Skeletal muscle satellite cell (primary cell): ENCODE measurements at regions not wholly inside any gene's neighbourhood (a gene's known extent, or its start where the extent isn't known, plus 50 kb on each side); places are given as distances from the start of the nearest gene placed in this dataset.
A peak's percentile ranks its signal among the peaks of the same experiment; 100 is the strongest.
"Not testable (repeated sequence)": the region's sequence is repeated elsewhere in the genome, so short reads cannot be mapped to it uniquely, and the experiment has no call there.

Experiments used
- H3K27me3 ChIP-seq: 2 replicates; pipeline ENCODE4 v1.7.0; 2013; ENCODE audit warnings: low read length; ENCODE audit not compliant: control insufficient read depth, insufficient read depth
- H3K36me3 ChIP-seq: 2 replicates; pipeline ENCODE4 v1.7.0; 2013; ENCODE audit warnings: mild to moderate bottlenecking, control low read depth, low read length; ENCODE audit not compliant: insufficient read depth
- H3K4me1 ChIP-seq: 2 replicates; pipeline ENCODE4 v1.7.0; 2013; ENCODE audit warnings: low read length; ENCODE audit not compliant: control insufficient read depth, insufficient read depth
- H3K4me2 ChIP-seq: 2 replicates; pipeline ENCODE4 v1.7.0; 2013; ENCODE audit warnings: mild to moderate bottlenecking, low read length
- H3K4me3 ChIP-seq: 2 replicates; pipeline ENCODE4 v1.7.0; 2013; ENCODE audit warnings: low read length
- H3K9ac ChIP-seq: 2 replicates; pipeline ENCODE4 v1.7.0; 2013; ENCODE audit warnings: mild to moderate bottlenecking, low read depth, low read length, moderate library complexity
- H3K9me3 ChIP-seq: replicated peaks from 2 replicates; pipeline ENCODE4 v1.7.0; 2013; ENCODE audit warnings: mild to moderate bottlenecking, control low read depth, low read length

GRCh38 chr10:78215645-78216044 lies 182.0 kb downstream of the RPS24 start:
- no peaks in the 10 kb centered on the region for H3K9me3 ChIP-seq
- no peak overlapping the region for H3K4me3 ChIP-seq
- no peak overlapping the region for H3K9ac ChIP-seq
- H3K27me3 ChIP-seq, result peaks cover 11% of the 10 kb centered on the region
- H3K4me2 ChIP-seq, result no peak overlapping the region
- peaks cover 9% of the 10 kb centered on the region for H3K4me1 ChIP-seq
- H3K36me3 ChIP-seq, result no peaks in the 10 kb centered on the region

GRCh38 chr10:78217336-78217735 lies 183.7 kb downstream of the RPS24 start:
- H3K27me3 ChIP-seq, result peaks cover 11% of the 10 kb centered on the region

DNA sequence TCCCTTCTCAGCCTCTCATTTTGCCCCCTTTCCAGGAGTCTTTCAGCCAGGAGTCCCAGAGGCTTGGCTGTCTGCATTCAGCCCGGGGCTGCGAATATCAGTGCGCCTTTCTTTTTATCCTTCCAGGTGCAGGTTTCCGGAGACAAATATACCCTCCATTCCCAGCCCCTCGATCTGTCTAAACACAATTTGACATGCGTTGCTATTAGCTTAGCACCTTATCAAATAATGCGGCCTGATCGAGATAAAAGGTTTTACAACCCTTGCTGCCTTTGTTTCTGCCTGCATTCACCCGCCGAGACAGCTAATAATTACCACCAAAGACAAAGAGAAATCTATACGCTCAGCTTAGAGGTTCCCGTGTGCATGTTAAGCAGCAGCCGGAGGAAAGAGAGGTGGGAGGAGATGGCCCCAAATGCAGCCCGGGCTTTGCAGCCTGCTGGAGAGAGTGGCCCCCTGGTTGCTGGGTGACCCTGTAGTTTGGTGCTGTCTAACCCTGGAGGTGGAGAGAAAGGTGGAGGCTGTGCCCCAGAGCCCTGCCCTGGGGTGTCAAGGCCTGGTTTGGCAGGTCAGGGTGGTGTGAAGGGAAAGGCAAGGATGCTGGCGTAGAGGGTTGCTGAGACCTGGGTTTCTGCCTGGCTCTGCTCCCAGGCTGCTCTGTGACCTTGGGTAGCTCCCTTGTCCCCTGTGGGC lies 185.3 kb downstream of the RPS24 start:
- H3K9ac ChIP-seq, result no peak overlapping the region
- H3K4me1 ChIP-seq, result peaks cover 15% of the 10 kb centered on the region
- H3K27me3 ChIP-seq, result peaks cover 11% of the 10 kb centered on the region
- no peak overlapping the region for H3K4me3 ChIP-seq
- no peaks in the 10 kb centered on the region for H3K36me3 ChIP-seq
- H3K9me3 ChIP-seq, result no peaks in the 10 kb centered on the region
- H3K4me2 ChIP-seq, result no peak overlapping the region

More at GRCh38 chr10:78217336-78217735, 183.7 kb downstream of the RPS24 start:
- H3K36me3 ChIP-seq, result no peaks in the 10 kb centered on the region
- H3K9ac ChIP-seq, result no peak overlapping the region
- no peaks in the 10 kb centered on the region for H3K9me3 ChIP-seq
- H3K4me1 ChIP-seq, result peaks cover 13% of the 10 kb centered on the region
- H3K4me3 ChIP-seq, result no peak overlapping the region
- no peak overlapping the region for H3K4me2 ChIP-seq

- H3K4me3 ChIP-seq, H3K36me3 ChIP-seq, H3K9me3 ChIP-seq, H3K9ac ChIP-seq, H3K4me2 ChIP-seq: not testable (repeated sequence)
- peaks cover 11% of the 10 kb centered on the region for H3K27me3 ChIP-seq
- peaks cover 20% of the 10 kb centered on the region for H3K4me1 ChIP-seq
Measured at GRCh38 chr10:78219568-78219967, 185.9 kb downstream of the RPS24 start.

DNA sequence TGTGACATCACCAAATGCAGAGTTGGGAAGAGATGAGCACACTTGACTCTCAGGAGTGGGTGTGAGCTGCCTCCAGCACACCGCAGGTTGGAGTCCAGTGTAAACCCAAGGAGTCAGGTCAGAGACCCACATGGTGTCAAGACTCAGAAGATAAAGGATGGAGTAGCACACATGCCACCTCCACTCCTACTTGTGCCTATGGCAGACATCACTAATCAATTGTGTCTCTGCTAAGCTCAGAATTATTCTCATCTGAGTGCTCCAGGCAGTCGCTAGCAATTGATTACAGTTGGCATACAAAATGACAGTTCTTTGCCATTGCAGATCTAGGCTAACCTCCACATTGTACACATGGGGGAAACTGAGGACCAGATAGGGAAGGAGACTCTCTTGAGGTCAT lies 187.1 kb downstream of the RPS24 start:
- H3K4me1 ChIP-seq, result peaks cover 23% of the 10 kb centered on the region
- no peak overlapping the region for H3K4me2 ChIP-seq
- H3K9me3 ChIP-seq, result no peaks in the 10 kb centered on the region
- H3K4me3 ChIP-seq, result no peak overlapping the region
- H3K36me3 ChIP-seq, result no peaks in the 10 kb centered on the region
- H3K27me3 ChIP-seq, result peaks cover 4% of the 10 kb centered on the region
- no peak overlapping the region for H3K9ac ChIP-seq

DNA sequence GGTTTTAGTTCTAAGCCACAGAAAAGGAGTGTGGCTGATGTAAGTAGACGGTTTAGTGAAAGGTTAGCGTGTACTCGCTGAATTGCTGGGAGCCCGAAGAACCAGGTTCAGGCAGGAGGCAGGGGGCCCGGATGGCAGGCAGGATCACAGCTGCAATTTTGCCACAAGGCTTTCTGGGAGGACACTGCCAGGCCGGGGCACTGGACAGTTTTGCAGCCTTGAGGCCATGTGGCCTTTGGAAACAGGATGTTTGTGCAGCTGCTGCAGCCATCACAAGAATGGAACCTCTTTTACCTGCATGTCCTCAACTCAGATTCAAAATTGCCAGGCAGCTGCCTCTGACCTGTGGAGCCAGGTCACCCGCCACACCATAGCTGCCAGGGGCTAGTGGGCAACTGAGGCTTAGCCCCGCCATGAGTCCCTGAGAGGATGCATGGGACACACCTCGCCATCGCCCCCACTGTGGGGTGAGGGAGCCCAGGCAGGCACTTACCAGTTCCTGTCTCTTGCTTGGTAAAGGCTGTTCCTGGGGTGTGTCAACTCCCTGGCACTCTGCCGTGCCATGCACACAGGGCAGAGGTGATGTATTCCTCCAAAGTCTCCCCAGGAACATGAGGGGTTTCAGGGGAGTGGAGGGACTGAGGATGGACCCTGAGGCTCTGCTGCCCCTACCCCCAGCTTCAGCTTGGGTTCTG lies 188.6 kb downstream of the RPS24 start:
- H3K36me3 ChIP-seq, result no peaks in the 10 kb centered on the region
- H3K4me2 ChIP-seq, result no peak overlapping the region
- peaks cover 20% of the 10 kb centered on the region for H3K4me1 ChIP-seq
- no peaks in the 10 kb centered on the region for H3K9me3 ChIP-seq
- H3K27me3 ChIP-seq, result no peaks in the 10 kb centered on the region
- no peak overlapping the region for H3K4me3 ChIP-seq
- H3K9ac ChIP-seq, result no peak overlapping the region

DNA sequence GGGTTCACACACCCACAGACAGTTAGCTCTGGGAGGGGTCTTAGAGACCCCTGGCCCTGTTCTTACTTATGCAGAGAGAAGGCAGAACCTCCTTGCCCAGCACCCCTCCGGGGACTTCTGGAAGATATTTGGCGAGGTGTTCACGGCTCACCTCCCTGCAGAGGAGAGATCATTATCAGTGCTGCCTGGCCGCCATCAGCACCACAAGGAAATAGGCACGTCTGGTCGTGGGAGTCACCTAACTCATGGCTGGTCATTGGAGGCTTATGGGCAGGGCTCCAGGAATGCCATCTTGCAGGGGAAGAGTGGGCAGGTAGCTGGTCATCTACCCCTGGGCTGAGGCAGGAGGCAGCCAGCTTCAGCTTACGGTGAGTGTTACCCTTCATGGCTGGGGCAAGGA lies 189.4 kb downstream of the RPS24 start:
- H3K36me3 ChIP-seq, result no peaks in the 10 kb centered on the region
- H3K4me2 ChIP-seq, result no peak overlapping the region
- H3K4me1 ChIP-seq, result peaks cover 20% of the 10 kb centered on the region
- H3K9ac ChIP-seq, result no peak overlapping the region
- no peaks in the 10 kb centered on the region for H3K9me3 ChIP-seq
- H3K27me3 ChIP-seq, result no peaks in the 10 kb centered on the region
- H3K4me3 ChIP-seq, result no peak overlapping the region

DNA sequence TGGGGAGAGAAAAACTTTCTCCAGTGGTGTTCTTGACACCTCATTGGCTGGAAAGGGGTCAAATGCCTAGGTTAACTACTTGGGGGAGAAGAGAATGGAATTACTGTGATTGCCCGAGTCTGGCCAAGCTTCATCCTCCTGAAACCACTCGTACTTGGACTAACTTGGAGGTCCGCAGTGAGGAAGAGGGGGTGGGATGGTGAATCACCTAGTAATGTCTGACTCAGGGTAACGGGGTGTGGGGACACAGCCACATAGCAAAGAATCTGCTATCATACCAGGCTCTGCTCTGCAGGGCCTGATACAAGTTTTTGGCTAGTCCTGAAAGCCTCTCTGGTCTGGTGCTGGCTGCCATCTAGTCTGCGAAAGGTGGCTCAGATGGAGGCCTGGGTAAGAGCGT lies 190.9 kb downstream of the RPS24 start:
- Histone ChIP-seq H3K4me1 (peaks cover 20% of the 10 kb centered on the region), H3K9me3 (no peaks in the 10 kb centered on the region), H3K4me3 (no peak overlapping the region)

DNA sequence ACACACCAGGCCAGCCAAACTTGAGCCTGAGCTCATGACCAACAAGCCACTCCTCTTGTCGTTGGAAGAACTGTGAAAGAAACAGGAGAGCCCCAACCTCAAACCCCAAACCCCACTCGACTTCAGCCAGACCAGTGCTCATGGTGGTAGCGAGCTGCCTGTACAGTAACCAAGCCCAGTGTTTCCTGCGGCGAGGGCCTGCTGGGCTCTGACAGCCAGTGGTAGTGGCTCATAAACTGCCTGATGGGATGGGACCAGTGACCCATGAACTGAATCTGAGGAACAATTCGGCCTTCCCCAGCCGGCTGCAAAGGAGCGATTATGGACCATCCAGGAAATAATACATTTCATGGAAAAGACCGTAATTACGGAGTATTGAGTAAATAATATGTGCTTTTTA lies 191.9 kb downstream of the RPS24 start:
- Histone ChIP-seq H3K4me2 (no peak overlapping the region), H3K4me1 (peaks cover 20% of the 10 kb centered on the region), H3K9me3 (no peaks in the 10 kb centered on the region), H3K4me3 (no peak overlapping the region), H3K9ac (no peak overlapping the region), H3K27me3 (no peaks in the 10 kb centered on the region), H3K36me3 (no peaks in the 10 kb centered on the region)

More for the DNA sequence above, 190.9 kb downstream of the RPS24 start:
- Histone ChIP-seq H3K36me3 (no peaks in the 10 kb centered on the region), H3K9ac (no peak overlapping the region), H3K4me2 (peak overlapping the region; percentile 23), H3K27me3 (no peaks in the 10 kb centered on the region)

GRCh38 chr10:78229489-78229888 lies 195.8 kb downstream of the RPS24 start:
- H3K9ac ChIP-seq, result no peak overlapping the region
- H3K4me3 ChIP-seq, result no peak overlapping the region
- no peak overlapping the region for H3K4me2 ChIP-seq
- H3K27me3 ChIP-seq, result no peaks in the 10 kb centered on the region
- H3K9me3 ChIP-seq, result no peaks in the 10 kb centered on the region
- H3K36me3 ChIP-seq, result no peaks in the 10 kb centered on the region
- peaks cover 12% of the 10 kb centered on the region for H3K4me1 ChIP-seq

DNA sequence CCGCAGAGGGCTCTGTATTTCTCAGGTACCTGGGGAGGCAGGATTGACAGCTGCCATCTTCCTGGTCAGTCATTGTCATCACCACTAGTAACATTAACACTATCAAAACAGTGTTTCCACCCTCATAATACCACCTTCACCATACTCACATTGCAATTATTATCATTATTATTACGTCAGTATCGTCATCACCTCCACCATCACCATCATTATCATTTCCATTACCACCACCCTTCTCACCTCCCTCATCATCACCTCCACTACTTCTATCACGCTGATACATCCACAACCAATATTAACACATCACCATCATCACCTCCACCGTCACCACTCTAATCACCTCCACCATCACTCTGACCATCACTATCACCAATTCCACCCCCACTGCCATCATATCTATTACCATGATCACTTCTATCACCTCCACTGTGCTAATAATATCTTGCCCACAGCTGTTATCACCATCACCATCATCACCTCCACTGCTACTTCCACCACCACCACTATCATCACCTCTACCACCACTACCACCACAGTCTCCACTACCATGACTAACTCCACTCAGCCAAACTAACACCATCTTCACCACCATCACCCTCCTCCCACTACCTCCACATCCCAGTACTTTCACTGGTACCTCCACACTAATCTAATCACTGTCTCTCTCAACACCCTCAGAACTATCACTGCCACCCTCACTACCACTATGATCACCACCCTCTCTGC lies 196.4 kb downstream of the RPS24 start:
- no peak overlapping the region for H3K9ac ChIP-seq
- no peaks in the 10 kb centered on the region for H3K36me3 ChIP-seq
- H3K9me3 ChIP-seq, result no peaks in the 10 kb centered on the region
- H3K4me3 ChIP-seq, result no peak overlapping the region
- peaks cover 6% of the 10 kb centered on the region for H3K4me1 ChIP-seq
- no peak overlapping the region for H3K4me2 ChIP-seq
- H3K27me3 ChIP-seq, result no peaks in the 10 kb centered on the region
